ENCODE measurements at regions not wholly inside any gene's neighbourhood (a gene's known extent, or its start where the extent isn't known, plus 50 kb on each side); places are given as distances from the start of the nearest gene placed in this dataset.

DNA sequence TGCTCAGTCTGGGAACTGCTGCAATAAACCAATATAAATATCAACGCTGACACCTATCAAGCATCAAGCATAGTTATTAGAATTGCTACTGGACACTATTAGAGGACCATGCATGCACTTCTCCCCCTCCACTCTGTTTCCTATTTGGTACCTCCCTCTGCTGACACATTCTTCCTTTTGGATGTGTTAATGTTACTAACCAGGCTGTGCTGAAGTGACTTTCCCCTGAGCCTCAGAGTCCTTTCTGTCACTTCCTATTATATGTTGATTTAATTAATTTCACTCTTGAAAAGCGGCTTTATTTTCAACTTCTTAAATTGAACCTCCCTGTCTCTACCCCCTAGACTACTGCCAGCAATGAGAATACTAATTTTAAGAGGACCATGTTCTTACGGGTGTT is 379.1 kb downstream of the MCTP2 start:
- no peaks in the 10 kb centered on the region for H3K9me3 ChIP-seq (ENCODE audit: control insufficient read depth, insufficient read depth, low read depth, low read length)
- H4K20me1 ChIP-seq (ENCODE audit: control insufficient read depth, extremely low read depth, insufficient read depth, low read length): no peaks in the 10 kb centered on the region
- no peak for TF ChIP-seq EZH2 (IDR thresholded peaks at IDR 0.05; ENCODE audit: low read length, missing control alignments)
- TF ChIP-seq CTCF (conservative IDR thresholded peaks at IDR 0.05 in 1 of 2, IDR thresholded peaks at IDR 0.05 in 1 of 2; ENCODE audit: low read depth in 1 of 2, low read length in 2 of 2): no peak
- H3K4me3 ChIP-seq (replicated peaks in 1 of 4; ENCODE audit: control extremely low read depth in 1 of 4, insufficient read depth in 1 of 4, low read depth in 3 of 4, low read length in 4 of 4): no peak overlapping the region
- H3K79me2 ChIP-seq (ENCODE audit: control insufficient read depth, insufficient read depth, low read length): no peaks in the 10 kb centered on the region
- no peaks in the 10 kb centered on the region for H3K36me3 ChIP-seq (ENCODE audit: control insufficient read depth, insufficient read depth, low read length)
- H3K4me2 ChIP-seq (ENCODE audit: extremely low read depth, insufficient read depth, low read length): no peak overlapping the region
- H3K27me3 ChIP-seq (ENCODE audit: control insufficient read depth, insufficient read depth, low read length): no peaks in the 10 kb centered on the region
- no peaks in the 10 kb centered on the region for H3K4me1 ChIP-seq (ENCODE audit: control insufficient read depth, extremely low read depth, insufficient read depth, low read length)
- H3K27ac ChIP-seq (ENCODE audit: insufficient read depth, low read length): no peak overlapping the region
- no peak for DNase-seq (ENCODE audit: low read depth in 2 of 2)
- no peak overlapping the region for H2AFZ ChIP-seq (ENCODE audit: low read length)
- H3K9ac ChIP-seq (ENCODE audit: insufficient read depth, low read length): no peak overlapping the region

DNA sequence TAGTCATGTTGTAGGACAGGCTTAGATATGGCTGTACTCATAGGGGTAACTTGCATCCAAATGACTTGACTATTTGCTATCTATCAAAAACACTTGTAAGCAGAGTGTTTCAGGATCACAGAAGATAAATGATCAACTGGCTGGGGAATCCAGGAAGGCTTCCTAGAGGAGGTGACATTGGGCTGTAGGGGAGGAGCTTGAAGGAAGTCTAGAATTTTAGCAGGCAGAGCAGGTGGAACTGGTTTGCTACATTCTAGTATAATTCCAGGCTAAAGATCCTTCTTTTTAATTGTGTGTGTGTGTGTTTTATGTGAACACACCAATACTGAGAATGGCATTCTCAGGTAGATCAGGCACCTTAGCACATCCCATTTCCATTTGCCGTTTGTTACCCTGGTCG is 380.3 kb downstream of the MCTP2 start:
- Histone ChIP-seq H3K36me3 (ENCODE audit: control insufficient read depth, insufficient read depth, low read length) (no peaks in the 10 kb centered on the region), H3K9ac (ENCODE audit: insufficient read depth, low read length) (no peak overlapping the region), H3K79me2 (ENCODE audit: control insufficient read depth, insufficient read depth, low read length) (no peaks in the 10 kb centered on the region), H3K27ac (ENCODE audit: insufficient read depth, low read length) (no peak overlapping the region), H3K4me1 (ENCODE audit: control insufficient read depth, extremely low read depth, insufficient read depth, low read length) (no peaks in the 10 kb centered on the region), H3K4me3 (replicated peaks in 1 of 4; ENCODE audit: control extremely low read depth in 1 of 4, insufficient read depth in 1 of 4, low read depth in 3 of 4, low read length in 4 of 4) (no peak overlapping the region), H4K20me1 (ENCODE audit: control insufficient read depth, extremely low read depth, insufficient read depth, low read length) (no peaks in the 10 kb centered on the region), H3K9me3 (ENCODE audit: control insufficient read depth, insufficient read depth, low read depth, low read length) (no peaks in the 10 kb centered on the region), H3K27me3 (ENCODE audit: control insufficient read depth, insufficient read depth, low read length) (no peaks in the 10 kb centered on the region), H3K4me2 (ENCODE audit: extremely low read depth, insufficient read depth, low read length) (no peak overlapping the region), H2AFZ (ENCODE audit: low read length) (no peak overlapping the region)
- no peak for DNase-seq (ENCODE audit: low read depth in 2 of 2)
- TF ChIP-seq EZH2 (IDR thresholded peaks at IDR 0.05; ENCODE audit: low read length, missing control alignments) (no peak), CTCF (conservative IDR thresholded peaks at IDR 0.05 in 1 of 2, IDR thresholded peaks at IDR 0.05 in 1 of 2; ENCODE audit: low read depth in 1 of 2, low read length in 2 of 2) (no peak)

DNA sequence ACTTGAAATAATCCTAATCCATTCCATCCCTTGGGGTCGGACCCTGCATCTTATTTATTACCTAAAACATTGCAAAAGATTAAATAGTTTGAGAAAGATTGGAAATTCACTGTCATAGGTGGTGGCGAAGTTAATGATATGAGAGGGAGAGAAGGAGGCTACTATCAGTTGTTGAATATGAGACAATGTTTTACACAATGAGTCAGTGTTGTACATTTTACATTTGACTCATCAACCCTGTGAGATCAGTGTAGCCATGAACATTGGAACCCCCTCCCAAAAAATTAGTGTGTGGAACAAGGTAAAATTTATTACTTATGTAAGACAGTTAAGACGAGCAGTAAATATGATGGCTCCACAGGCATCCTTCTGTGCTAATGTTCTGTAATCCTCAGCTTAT is 384.3 kb downstream of the MCTP2 start:
- Histone ChIP-seq H3K27me3 (ENCODE audit: control insufficient read depth, insufficient read depth, low read length) (no peaks in the 10 kb centered on the region), H2AFZ (ENCODE audit: low read length) (no peak overlapping the region), H3K4me2 (ENCODE audit: extremely low read depth, insufficient read depth, low read length) (no peak overlapping the region), H3K9ac (ENCODE audit: insufficient read depth, low read length) (no peak overlapping the region), H3K4me3 (replicated peaks in 1 of 4; ENCODE audit: control extremely low read depth in 1 of 4, insufficient read depth in 1 of 4, low read depth in 3 of 4, low read length in 4 of 4) (no peak overlapping the region), H4K20me1 (ENCODE audit: control insufficient read depth, extremely low read depth, insufficient read depth, low read length) (no peaks in the 10 kb centered on the region), H3K4me1 (ENCODE audit: control insufficient read depth, extremely low read depth, insufficient read depth, low read length) (no peaks in the 10 kb centered on the region), H3K36me3 (ENCODE audit: control insufficient read depth, insufficient read depth, low read length) (no peaks in the 10 kb centered on the region), H3K27ac (ENCODE audit: insufficient read depth, low read length) (no peak overlapping the region), H3K9me3 (ENCODE audit: control insufficient read depth, insufficient read depth, low read depth, low read length) (no peaks in the 10 kb centered on the region), H3K79me2 (ENCODE audit: control insufficient read depth, insufficient read depth, low read length) (no peaks in the 10 kb centered on the region)
- no peak for TF ChIP-seq CTCF (conservative IDR thresholded peaks at IDR 0.05 in 1 of 2, IDR thresholded peaks at IDR 0.05 in 1 of 2; ENCODE audit: low read depth in 1 of 2, low read length in 2 of 2)
- no peak for TF ChIP-seq EZH2 (IDR thresholded peaks at IDR 0.05; ENCODE audit: low read length, missing control alignments)
- DNase-seq (ENCODE audit: low read depth in 2 of 2): no peak

All from fibroblast of lung (primary cell).